Adrenal gland (tissue), 5 donors: ENCODE measurements at regions not wholly inside any gene's neighbourhood (a gene's known extent, or its start where the extent isn't known, plus 50 kb on each side); places are given as distances from the start of the nearest gene placed in this dataset.

ENCODE experiments used
- POLR2A ChIP-seq, 2 donors: fragments of 450-650 bp; IDR thresholded peaks; one replicate each; pipeline ENCODE4 v1.6.1; 2017; ENCODE audit warnings: antibody characterized with exemption in 2 of 2, mild to moderate bottlenecking in 2 of 2, moderate library complexity in 1 of 2
- TF ChIP-seq, protein P1 (sequence below), 6 experiments: fragments of 450-650 bp in 4 of 6; fragments of 200-600 bp in 2 of 6; sonication (generic) in 1 of 6; IDR thresholded peaks; 1 replicate in 5 of 6; 2 replicates in 1 of 6; pipeline versions ENCODE4 v1.5.1 to v1.8.0; 2016 to 2021; ENCODE audit warnings: antibody characterized with exemption in 6 of 6, mild to moderate bottlenecking in 2 of 6, moderate library complexity in 1 of 6
- donor health status: DM: no; HTN: no; CAD: no.

DNA sequence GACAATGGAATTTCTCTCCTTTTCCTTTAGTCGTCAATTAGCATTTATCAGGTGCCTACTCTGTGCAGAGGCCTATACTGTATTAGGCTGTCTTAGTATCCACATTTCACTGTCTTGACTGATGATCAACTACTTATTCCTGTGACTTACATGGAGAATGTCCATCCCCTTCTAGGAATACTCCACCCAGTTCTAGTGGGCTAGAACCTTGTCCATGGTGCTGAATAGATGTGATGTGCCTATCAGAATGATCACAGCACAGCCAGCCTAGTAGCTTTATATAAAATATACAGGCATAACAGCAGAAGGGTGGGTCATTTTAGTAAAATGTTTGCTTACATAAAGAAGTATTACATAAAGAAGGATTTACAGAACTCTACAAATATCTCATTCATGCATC, 621.4 kb downstream of the PDCD6IP start:
- TF ChIP-seq, protein P1, sequence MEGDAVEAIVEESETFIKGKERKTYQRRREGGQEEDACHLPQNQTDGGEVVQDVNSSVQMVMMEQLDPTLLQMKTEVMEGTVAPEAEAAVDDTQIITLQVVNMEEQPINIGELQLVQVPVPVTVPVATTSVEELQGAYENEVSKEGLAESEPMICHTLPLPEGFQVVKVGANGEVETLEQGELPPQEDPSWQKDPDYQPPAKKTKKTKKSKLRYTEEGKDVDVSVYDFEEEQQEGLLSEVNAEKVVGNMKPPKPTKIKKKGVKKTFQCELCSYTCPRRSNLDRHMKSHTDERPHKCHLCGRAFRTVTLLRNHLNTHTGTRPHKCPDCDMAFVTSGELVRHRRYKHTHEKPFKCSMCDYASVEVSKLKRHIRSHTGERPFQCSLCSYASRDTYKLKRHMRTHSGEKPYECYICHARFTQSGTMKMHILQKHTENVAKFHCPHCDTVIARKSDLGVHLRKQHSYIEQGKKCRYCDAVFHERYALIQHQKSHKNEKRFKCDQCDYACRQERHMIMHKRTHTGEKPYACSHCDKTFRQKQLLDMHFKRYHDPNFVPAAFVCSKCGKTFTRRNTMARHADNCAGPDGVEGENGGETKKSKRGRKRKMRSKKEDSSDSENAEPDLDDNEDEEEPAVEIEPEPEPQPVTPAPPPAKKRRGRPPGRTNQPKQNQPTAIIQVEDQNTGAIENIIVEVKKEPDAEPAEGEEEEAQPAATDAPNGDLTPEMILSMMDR (IDR thresholded peaks at IDR 0.05) = no peak
- TF ChIP-seq POLR2A (IDR thresholded peaks at IDR 0.05) = no peak
